ENCODE measurements at regions not wholly inside any gene's neighbourhood (a gene's known extent, or its start where the extent isn't known, plus 50 kb on each side); places are given as distances from the start of the nearest gene placed in this dataset.
"Not testable (repeated sequence)": the region's sequence is repeated elsewhere in the genome, so short reads cannot be mapped to it uniquely, and the experiment has no call there.

GRCh38 chr1:157262891-157263290, 124.7 kb upstream of the ETV3 start:
- no peak overlapping the region for H3K27ac ChIP-seq (ENCODE audit: low read length)
- no peaks in the 10 kb centered on the region for H3K4me1 ChIP-seq (ENCODE audit: control insufficient read depth, insufficient read depth, low read length)
- no peak overlapping the region for H3K4me3 ChIP-seq (ENCODE audit: low read length in 2 of 2)
- H3K27me3 ChIP-seq (ENCODE audit: control insufficient read depth in 1 of 2, insufficient read depth in 2 of 2, low read length in 2 of 2): peaks cover 0 to 2% of the 10 kb centered on the region in 2 donors
- no peak overlapping the region for H3K9ac ChIP-seq (ENCODE audit: low read length in 2 of 2)
- peaks cover 0 to 5% of the 10 kb centered on the region in 2 donors for H3K9me3 ChIP-seq (ENCODE audit: control insufficient read depth in 2 of 2, low read length in 2 of 2)
- H3K36me3 ChIP-seq (ENCODE audit: control insufficient read depth in 2 of 2, insufficient read depth in 2 of 2, low read length in 2 of 2): no peaks in the 10 kb centered on the region

GRCh38 chr1:157262422-157262821, 124.2 kb upstream of the ETV3 start:
- no peaks in the 10 kb centered on the region for H3K4me1 ChIP-seq (ENCODE audit: control insufficient read depth, insufficient read depth, low read length)
- peaks cover 0 to 5% of the 10 kb centered on the region in 2 donors for H3K9me3 ChIP-seq (ENCODE audit: control insufficient read depth in 2 of 2, low read length in 2 of 2)
- H3K9ac ChIP-seq (ENCODE audit: low read length in 2 of 2): no peak overlapping the region
- H3K27me3 ChIP-seq (ENCODE audit: control insufficient read depth in 1 of 2, insufficient read depth in 2 of 2, low read length in 2 of 2): peaks cover 0 to 2% of the 10 kb centered on the region in 2 donors
- no peaks in the 10 kb centered on the region for H3K36me3 ChIP-seq (ENCODE audit: control insufficient read depth in 2 of 2, insufficient read depth in 2 of 2, low read length in 2 of 2)
- no peak overlapping the region for H3K4me3 ChIP-seq (ENCODE audit: low read length in 2 of 2)
- no peak overlapping the region for H3K27ac ChIP-seq (ENCODE audit: low read length)

- not testable (repeated sequence) for H3K4me3 ChIP-seq (ENCODE audit: low read length in 2 of 2); H3K36me3 ChIP-seq (ENCODE audit: control insufficient read depth in 2 of 2, insufficient read depth in 2 of 2, low read length in 2 of 2); H3K27ac ChIP-seq (ENCODE audit: low read length); H3K9me3 ChIP-seq (ENCODE audit: control insufficient read depth in 2 of 2, low read length in 2 of 2); H3K27me3 ChIP-seq (ENCODE audit: control insufficient read depth in 1 of 2, insufficient read depth in 2 of 2, low read length in 2 of 2); H3K9ac ChIP-seq (ENCODE audit: low read length in 2 of 2); H3K4me1 ChIP-seq (ENCODE audit: control insufficient read depth, insufficient read depth, low read length)
Observed at GRCh38 chr1:157255891-157256290, 117.7 kb upstream of the ETV3 start.

GRCh38 chr1:157254183-157254582, 116.0 kb upstream of the ETV3 start:
- H3K36me3 ChIP-seq (ENCODE audit: control insufficient read depth in 2 of 2, insufficient read depth in 2 of 2, low read length in 2 of 2); H3K27me3 ChIP-seq (ENCODE audit: control insufficient read depth in 1 of 2, insufficient read depth in 2 of 2, low read length in 2 of 2); H3K4me3 ChIP-seq (ENCODE audit: low read length in 2 of 2); H3K27ac ChIP-seq (ENCODE audit: low read length); H3K9ac ChIP-seq (ENCODE audit: low read length in 2 of 2); H3K4me1 ChIP-seq (ENCODE audit: control insufficient read depth, insufficient read depth, low read length); H3K9me3 ChIP-seq (ENCODE audit: control insufficient read depth in 2 of 2, low read length in 2 of 2): not testable (repeated sequence)

- Histone ChIP-seq H3K27me3 (ENCODE audit: control insufficient read depth in 1 of 2, insufficient read depth in 2 of 2, low read length in 2 of 2) (no peaks in the 10 kb centered on the region), H3K9ac (ENCODE audit: low read length in 2 of 2) (no peak overlapping the region), H3K4me1 (ENCODE audit: control insufficient read depth, insufficient read depth, low read length) (no peaks in the 10 kb centered on the region), H3K27ac (ENCODE audit: low read length) (no peak overlapping the region), H3K4me3 (ENCODE audit: low read length in 2 of 2) (no peak overlapping the region), H3K9me3 (ENCODE audit: control insufficient read depth in 2 of 2, low read length in 2 of 2) (peaks cover 0 to 3% of the 10 kb centered on the region in 2 donors), H3K36me3 (ENCODE audit: control insufficient read depth in 2 of 2, insufficient read depth in 2 of 2, low read length in 2 of 2) (no peaks in the 10 kb centered on the region)
Observed at GRCh38 chr1:157252473-157252872, 114.3 kb upstream of the ETV3 start.

GRCh38 chr1:157249739-157250138, 111.5 kb upstream of the ETV3 start:
- H3K9ac ChIP-seq (ENCODE audit: low read length in 2 of 2): no peak overlapping the region
- no peak overlapping the region for H3K4me3 ChIP-seq (ENCODE audit: low read length in 2 of 2)
- H3K27me3 ChIP-seq (ENCODE audit: control insufficient read depth in 1 of 2, insufficient read depth in 2 of 2, low read length in 2 of 2): no peaks in the 10 kb centered on the region
- H3K9me3 ChIP-seq (ENCODE audit: control insufficient read depth in 2 of 2, low read length in 2 of 2): peaks cover 0 to 3% of the 10 kb centered on the region in 2 donors
- no peaks in the 10 kb centered on the region for H3K36me3 ChIP-seq (ENCODE audit: control insufficient read depth in 2 of 2, insufficient read depth in 2 of 2, low read length in 2 of 2)
- H3K27ac ChIP-seq (ENCODE audit: low read length): no peak overlapping the region
- no peaks in the 10 kb centered on the region for H3K4me1 ChIP-seq (ENCODE audit: control insufficient read depth, insufficient read depth, low read length)

GRCh38 chr1:157249326-157249725, 111.1 kb upstream of the ETV3 start:
- Histone ChIP-seq H3K27me3 (ENCODE audit: control insufficient read depth in 1 of 2, insufficient read depth in 2 of 2, low read length in 2 of 2) (no peaks in the 10 kb centered on the region), H3K27ac (ENCODE audit: low read length) (no peak overlapping the region), H3K4me1 (ENCODE audit: control insufficient read depth, insufficient read depth, low read length) (no peaks in the 10 kb centered on the region), H3K4me3 (ENCODE audit: low read length in 2 of 2) (no peak overlapping the region), H3K9ac (ENCODE audit: low read length in 2 of 2) (no peak overlapping the region), H3K9me3 (ENCODE audit: control insufficient read depth in 2 of 2, low read length in 2 of 2) (peaks cover 0 to 3% of the 10 kb centered on the region in 2 donors), H3K36me3 (ENCODE audit: control insufficient read depth in 2 of 2, insufficient read depth in 2 of 2, low read length in 2 of 2) (no peaks in the 10 kb centered on the region)

- not testable (repeated sequence) for H3K27ac ChIP-seq (ENCODE audit: low read length); H3K36me3 ChIP-seq (ENCODE audit: control insufficient read depth in 2 of 2, insufficient read depth in 2 of 2, low read length in 2 of 2); H3K27me3 ChIP-seq (ENCODE audit: control insufficient read depth in 1 of 2, insufficient read depth in 2 of 2, low read length in 2 of 2); H3K4me3 ChIP-seq (ENCODE audit: low read length in 2 of 2); H3K4me1 ChIP-seq (ENCODE audit: control insufficient read depth, insufficient read depth, low read length); H3K9me3 ChIP-seq (ENCODE audit: control insufficient read depth in 2 of 2, low read length in 2 of 2); H3K9ac ChIP-seq (ENCODE audit: low read length in 2 of 2)
Observed at GRCh38 chr1:157247764-157248049, 109.5 kb upstream of the ETV3 start.

- Histone ChIP-seq H3K27ac (ENCODE audit: low read length) (no peak overlapping the region), H3K4me3 (ENCODE audit: low read length in 2 of 2) (no peak overlapping the region), H3K36me3 (ENCODE audit: control insufficient read depth in 2 of 2, insufficient read depth in 2 of 2, low read length in 2 of 2) (no peaks in the 10 kb centered on the region), H3K9me3 (ENCODE audit: control insufficient read depth in 2 of 2, low read length in 2 of 2) (no peaks in the 10 kb centered on the region), H3K27me3 (ENCODE audit: control insufficient read depth in 1 of 2, insufficient read depth in 2 of 2, low read length in 2 of 2) (no peaks in the 10 kb centered on the region), H3K9ac (ENCODE audit: low read length in 2 of 2) (no peak overlapping the region), H3K4me1 (ENCODE audit: control insufficient read depth, insufficient read depth, low read length) (no peaks in the 10 kb centered on the region)
Observed at GRCh38 chr1:157247005-157247763, 109.0 kb upstream of the ETV3 start.

- Histone ChIP-seq H3K27me3 (ENCODE audit: control insufficient read depth in 1 of 2, insufficient read depth in 2 of 2, low read length in 2 of 2) (no peaks in the 10 kb centered on the region), H3K4me3 (ENCODE audit: low read length in 2 of 2) (no peak overlapping the region), H3K9me3 (ENCODE audit: control insufficient read depth in 2 of 2, low read length in 2 of 2) (no peaks in the 10 kb centered on the region), H3K4me1 (ENCODE audit: control insufficient read depth, insufficient read depth, low read length) (no peaks in the 10 kb centered on the region), H3K9ac (ENCODE audit: low read length in 2 of 2) (no peak overlapping the region), H3K27ac (ENCODE audit: low read length) (no peak overlapping the region), H3K36me3 (ENCODE audit: control insufficient read depth in 2 of 2, insufficient read depth in 2 of 2, low read length in 2 of 2) (no peaks in the 10 kb centered on the region)
Observed at GRCh38 chr1:157245823-157246222, 107.6 kb upstream of the ETV3 start.

- no peak overlapping the region for H3K9ac ChIP-seq (ENCODE audit: low read length in 2 of 2)
- H3K27me3 ChIP-seq (ENCODE audit: control insufficient read depth in 1 of 2, insufficient read depth in 2 of 2, low read length in 2 of 2): peaks cover 0 to 2% of the 10 kb centered on the region in 2 donors
- H3K4me3 ChIP-seq (ENCODE audit: low read length in 2 of 2): no peak overlapping the region
- no peaks in the 10 kb centered on the region for H3K9me3 ChIP-seq (ENCODE audit: control insufficient read depth in 2 of 2, low read length in 2 of 2)
- H3K27ac ChIP-seq (ENCODE audit: low read length): no peak overlapping the region
- H3K4me1 ChIP-seq (ENCODE audit: control insufficient read depth, insufficient read depth, low read length): no peaks in the 10 kb centered on the region
- H3K36me3 ChIP-seq (ENCODE audit: control insufficient read depth in 2 of 2, insufficient read depth in 2 of 2, low read length in 2 of 2): no peaks in the 10 kb centered on the region
Observed at GRCh38 chr1:157241185-157241538, 103.0 kb upstream of the ETV3 start.
